Panc1 (cell line): ENCODE measurements at regions not wholly inside any gene's neighbourhood (a gene's known extent, or its start where the extent isn't known, plus 50 kb on each side); places are given as distances from the start of the nearest gene placed in this dataset.

Source experiments
- ATAC-seq: fragments of 200-7000 bp; cut with Tn5 transposase; 2 replicates; pipeline ENCODE4 v1.9.1; 2020; ENCODE audit warnings: mild to moderate bottlenecking, moderate library complexity
- BruUV-seq: library from RNA; stranded (reverse); fragments of 400-500 nt; replicated peaks from 2 replicates; lab custom pipeline; 2021; lab: Mats Ljungman, UMichigan
- CTCF ChIA-PET: fragments of 300-600 bp; sonication (Branson Sonifier 250); formaldehyde crosslinking; loops from one replicate; lab custom pipeline; 2022; ENCODE audit warnings: antibody characterized with exemption; lab: Charles Lee
- POLR2A ChIA-PET: fragments of 300-600 bp; sonication (Branson Sonifier 250); formaldehyde crosslinking; loops from one replicate; lab custom pipeline; 2022; ENCODE audit warnings: antibody characterized with exemption; lab: Charles Lee
- DNase-seq: peaks from one replicate; pipeline ENCODE4 v3.0.0-alpha.2; 2010; ENCODE audit warnings: low read depth, low spot score
- H3K27ac ChIP-seq: 2 replicates; pipeline ENCODE4 v1.5.1; 2011; ENCODE audit warnings: mild to moderate bottlenecking, low read length, inconsistent platforms
- H3K27me3 ChIP-seq: fragments of 200-500 bp; sonication (Bioruptor generic); 2 replicates; pipeline ENCODE4 v1.6.0; 2014; ENCODE audit warnings: low read length, inconsistent platforms; ENCODE audit not compliant: control insufficient read depth, insufficient read depth
- H3K36me3 ChIP-seq: fragments of 200-500 bp; sonication (Bioruptor generic); 2 replicates; pipeline ENCODE4 v1.5.1; 2014; ENCODE audit warnings: inconsistent platforms, mild to moderate bottlenecking, low read length, moderate library complexity; ENCODE audit not compliant: control insufficient read depth, insufficient read depth
- H3K4me1 ChIP-seq: 2 replicates; pipeline ENCODE4 v1.5.1; 2011; ENCODE audit warnings: inconsistent platforms, mild to moderate bottlenecking, low read length, moderate library complexity; ENCODE audit not compliant: control insufficient read depth, insufficient read depth
- H3K4me3 ChIP-seq, 2 experiments: 2 replicates each; pipeline ENCODE4 v1.5.1; 2011 to 2012; ENCODE audit warnings: low read depth in 2 of 2, low read length in 2 of 2, mild to moderate bottlenecking in 2 of 2, inconsistent platforms in 1 of 2, moderate library complexity in 1 of 2
- H3K9me3 ChIP-seq: fragments of 200-500 bp; sonication (Bioruptor generic); 2 replicates; pipeline ENCODE4 v1.5.1; 2014; ENCODE audit warnings: low read depth, mild to moderate bottlenecking, inconsistent platforms, low read length, moderate library complexity; ENCODE audit not compliant: control insufficient read depth, insufficient read depth
- POLR2AphosphoS5 ChIP-seq: IDR thresholded peaks from 2 replicates; pipeline ENCODE4 v1.6.1; 2012; ENCODE audit warnings: mild to moderate bottlenecking, low read depth, low read length, moderate library complexity
- REST ChIP-seq, 2 experiments: IDR thresholded peaks; 2 replicates each; pipeline ENCODE4 v1.6.1; 2011 to 2012; ENCODE audit warnings: low read depth in 2 of 2, control low read depth in 1 of 2, low read length in 1 of 2, mild to moderate bottlenecking in 1 of 2, moderate library complexity in 1 of 2; ENCODE audit not compliant: insufficient read depth in 1 of 2
- SIN3A ChIP-seq: IDR thresholded peaks from 2 replicates; pipeline ENCODE4 v1.6.1; 2012; ENCODE audit warnings: low read depth, mild to moderate bottlenecking, low read length, moderate library complexity, borderline replicate concordance; ENCODE audit not compliant: insufficient read depth
- TCF7L2 ChIP-seq: IDR thresholded peaks from 2 replicates; pipeline ENCODE4 v1.6.1; 2011; ENCODE audit warnings: mild to moderate bottlenecking, low read depth, low read length, inconsistent platforms
- in situ Hi-C: cut with HindIII; loops from 2 replicates; pipeline ENCODE4 v1.10.0; 2016; ENCODE audit warnings: low sequenced_read_pairs, low pct_unique_long_range_greater_than_20kb
- intact Hi-C: fragments of 100-400 bp; cut with micrococcal nuclease; formaldehyde crosslinking; loops from one replicate; pipeline ENCODE4 v1.10.0; 2022; ENCODE audit not compliant: unreplicated experiment
- TF ChIP-seq, protein P1 (sequence below): fragments of 450-650 bp; IDR thresholded peaks from 2 replicates; pipeline ENCODE4 v1.5.1; 2017; ENCODE audit warnings: mild to moderate bottlenecking

GRCh38 chr14:25132094-25132493 is 82.1 kb upstream of the STXBP6 start:
- Histone ChIP-seq H3K4me3 (no peak overlapping the region), H3K27ac (no peak overlapping the region), H3K36me3 (no peaks in the 10 kb centered on the region), H3K9me3 (no peaks in the 10 kb centered on the region), H3K27me3 (no peaks in the 10 kb centered on the region), H3K4me1 (no peaks in the 10 kb centered on the region)
- intact Hi-C loops (no loop called here), in situ Hi-C loops (no loop called here)
- no TSS peak for BruUV-seq
- ChIA-PET POLR2A (no interaction called here), CTCF (no interaction called here)
- no peak for ATAC-seq
- no peak for DNase-seq
- TF ChIP-seq SIN3A (no peak), POLR2AphosphoS5 (no peak), TCF7L2 (no peak), REST (IDR thresholded peaks at IDR 0.05; ENCODE audit: insufficient read depth in 1 of 2, low read depth in 2 of 2, low read length in 1 of 2) (no peak)
- TF ChIP-seq, protein P1, sequence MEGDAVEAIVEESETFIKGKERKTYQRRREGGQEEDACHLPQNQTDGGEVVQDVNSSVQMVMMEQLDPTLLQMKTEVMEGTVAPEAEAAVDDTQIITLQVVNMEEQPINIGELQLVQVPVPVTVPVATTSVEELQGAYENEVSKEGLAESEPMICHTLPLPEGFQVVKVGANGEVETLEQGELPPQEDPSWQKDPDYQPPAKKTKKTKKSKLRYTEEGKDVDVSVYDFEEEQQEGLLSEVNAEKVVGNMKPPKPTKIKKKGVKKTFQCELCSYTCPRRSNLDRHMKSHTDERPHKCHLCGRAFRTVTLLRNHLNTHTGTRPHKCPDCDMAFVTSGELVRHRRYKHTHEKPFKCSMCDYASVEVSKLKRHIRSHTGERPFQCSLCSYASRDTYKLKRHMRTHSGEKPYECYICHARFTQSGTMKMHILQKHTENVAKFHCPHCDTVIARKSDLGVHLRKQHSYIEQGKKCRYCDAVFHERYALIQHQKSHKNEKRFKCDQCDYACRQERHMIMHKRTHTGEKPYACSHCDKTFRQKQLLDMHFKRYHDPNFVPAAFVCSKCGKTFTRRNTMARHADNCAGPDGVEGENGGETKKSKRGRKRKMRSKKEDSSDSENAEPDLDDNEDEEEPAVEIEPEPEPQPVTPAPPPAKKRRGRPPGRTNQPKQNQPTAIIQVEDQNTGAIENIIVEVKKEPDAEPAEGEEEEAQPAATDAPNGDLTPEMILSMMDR: no peak

DNA sequence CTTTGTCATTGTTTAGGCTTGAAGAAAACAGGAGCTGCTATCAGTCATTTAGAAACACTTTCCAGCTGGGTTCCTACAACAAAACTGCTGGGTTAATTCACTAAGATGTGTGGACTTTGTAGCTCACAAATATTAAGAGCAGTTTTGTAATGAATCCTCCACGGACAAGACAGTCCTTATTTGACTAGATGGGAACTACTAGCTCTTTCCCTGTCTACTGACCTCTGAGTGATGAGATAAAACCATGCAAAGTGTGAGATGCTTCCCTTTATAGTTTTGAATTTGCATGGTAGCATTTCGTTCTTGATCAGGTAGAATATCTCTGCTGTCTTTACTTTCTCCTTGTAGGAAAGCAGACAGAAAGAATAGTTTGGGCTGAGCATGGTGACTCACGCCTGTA is 72.9 kb upstream of the STXBP6 start:
- ATAC-seq (no peak), DNase-seq (no peak)
- no peak overlapping the region for H3K27ac ChIP-seq
- BruUV-seq: no TSS peak
- CTCF ChIA-PET: no interaction called here
- POLR2A ChIA-PET: no interaction called here
- no peaks in the 10 kb centered on the region for H3K27me3 ChIP-seq
- in situ Hi-C loops (no loop called here), intact Hi-C loops (no loop called here)
- no peak overlapping the region for H3K4me3 ChIP-seq
- no peaks in the 10 kb centered on the region for H3K36me3 ChIP-seq
- no peaks in the 10 kb centered on the region for H3K9me3 ChIP-seq
- H3K4me1 ChIP-seq: no peaks in the 10 kb centered on the region
- TF ChIP-seq SIN3A (no peak), TCF7L2 (no peak), POLR2AphosphoS5 (no peak), REST (IDR thresholded peaks at IDR 0.05; ENCODE audit: insufficient read depth in 1 of 2, low read depth in 2 of 2, low read length in 1 of 2) (no peak)
- TF ChIP-seq, protein P1: no peak
